Heart right ventricle (tissue), 16 donors: ENCODE measurements at regions not wholly inside any gene's neighbourhood (a gene's known extent, or its start where the extent isn't known, plus 50 kb on each side); places are given as distances from the start of the nearest gene placed in this dataset.

Source experiments
- ATAC-seq, 8 donors: fragments of 200-7000 bp; cut with Tn5 transposase; one replicate each; pipeline ENCODE4 v1.9.1; 2020; ENCODE audit warnings: mild to moderate bottlenecking in 8 of 8, moderate library complexity in 8 of 8, moderate number of reproducible peaks in 1 of 8
- DNase-seq, 2 donors: peaks; one replicate each; pipeline ENCODE4 v3.0.0-alpha.2; 2020
- H3K27ac ChIP-seq, 10 donors: fragments of 200-600 bp; sonication (generic) in 2 of 10; one replicate each; pipeline versions ENCODE4 v1.5.0 to v1.8.0; 2020 to 2022; ENCODE audit warnings: mild to moderate bottlenecking in 3 of 10
- H3K27me3 ChIP-seq, 7 donors: fragments of 200-600 bp; one replicate each; pipeline ENCODE4 v1.8.0; 2021 to 2022; ENCODE audit warnings: mild to moderate bottlenecking in 2 of 7
- H3K36me3 ChIP-seq, 9 donors: fragments of 200-600 bp; sonication (generic) in 1 of 9; one replicate each; pipeline versions ENCODE4 v1.5.0 to v1.8.0; 2020 to 2022; ENCODE audit warnings: mild to moderate bottlenecking in 2 of 9
- H3K4me1 ChIP-seq, 9 donors: fragments of 200-600 bp; sonication (generic) in 1 of 9; one replicate each; pipeline versions ENCODE4 v1.5.0 to v1.8.0; 2020 to 2022; ENCODE audit warnings: mild to moderate bottlenecking in 4 of 9
- H3K4me3 ChIP-seq, 10 donors: fragments of 200-600 bp; sonication (generic) in 2 of 10; one replicate each; pipeline versions ENCODE4 v1.5.0 to v1.8.0; 2020 to 2022; ENCODE audit warnings: mild to moderate bottlenecking in 7 of 10, moderate library complexity in 2 of 10
- H3K9me3 ChIP-seq, 11 donors: fragments of 200-600 bp in 10 of 11; sonication (generic) in 2 of 11; one replicate each; pipeline versions ENCODE4 v1.5.0 to v1.8.0; 2013 to 2022; ENCODE audit warnings: mild to moderate bottlenecking in 2 of 11, control low read depth in 1 of 11, moderate library complexity in 1 of 11
- WGBS, 2 donors: extraction: QIAGEN DNeasy Blood & Tissue Kit; methylation state at CpG; one replicate each; pipeline ENCODE4 v1.1.7; 2013; ENCODE audit warnings: inconsistent platforms in 1 of 2; 5-methylcytosine and 5-hydroxymethylcytosine counted together
- intact Hi-C, 10 donors: fragments of 100-400 bp; cut with DNase I; formaldehyde crosslinking; loops; one replicate each; pipeline versions ENCODE4 v1.11.1 to v1.14.2; 2022
- TF ChIP-seq, protein P1 (sequence below), 9 donors: fragments of 200-600 bp; sonication (generic) in 2 of 9; IDR thresholded peaks; one replicate each; pipeline versions ENCODE4 v1.5.0 to v1.8.0; 2021 to 2022; ENCODE audit warnings: antibody characterized with exemption in 9 of 9, mild to moderate bottlenecking in 5 of 9, moderate library complexity in 1 of 9
- donor health status: Arrhythmogenic right ventricular cardiomyopathy.
- donor health status: ischemic (EF 13 %, LVEDD 7.1; RV severe dilation, severe dysfunction).
- donor health status: healthy with polysubstance abuse.
- donor health status: DM: no; HTN: yes; CAD: no.
- donor health status: DM: no; HTN: no; CAD: no.
- donor health status: ischemic (EF 25% LVEDD 6.9; RV normal size, moderate dysfunction).
- donor health status: ischemic (EF 25% LVEDD 5.7; RV mildly dilated, moderate dysfunction).
- donor health status: healthy.
- donor health status: DM: yes; HTN: yes; CAD: no.
- donor health status: Ischemic cardiomyopathy.
- donor health status: ischemic (EF 35%, LVEDD 5.7; RV mildly dilated, moderate dysfunction).
- donor health status: nonischemic (EF 11% LVEDD 7.7; RV severe dilation, severe dysfunction).
- donor health status: DM: yes; HTN: yes; CAD: no.
- donor health status: PGD.
- donor health status: ischemic (EF 29% LVEDD 5.4; RV normal size, mild dysfunction).
- donor health status: nonischemic (EF 23%, LVEDD 6.1; RV moderate dilation, normal function).

GRCh38 chr16:14368399-14368798 lies 261.7 kb downstream of the PARN start:
- WGBS, 2 donors = 90 to 91% methylated on average over 3 of the region's 3 CpGs
- H3K36me3 ChIP-seq = no peaks in the 10 kb centered on the region
- ATAC-seq (no peak), DNase-seq (no peak)
- TF ChIP-seq, protein P1, sequence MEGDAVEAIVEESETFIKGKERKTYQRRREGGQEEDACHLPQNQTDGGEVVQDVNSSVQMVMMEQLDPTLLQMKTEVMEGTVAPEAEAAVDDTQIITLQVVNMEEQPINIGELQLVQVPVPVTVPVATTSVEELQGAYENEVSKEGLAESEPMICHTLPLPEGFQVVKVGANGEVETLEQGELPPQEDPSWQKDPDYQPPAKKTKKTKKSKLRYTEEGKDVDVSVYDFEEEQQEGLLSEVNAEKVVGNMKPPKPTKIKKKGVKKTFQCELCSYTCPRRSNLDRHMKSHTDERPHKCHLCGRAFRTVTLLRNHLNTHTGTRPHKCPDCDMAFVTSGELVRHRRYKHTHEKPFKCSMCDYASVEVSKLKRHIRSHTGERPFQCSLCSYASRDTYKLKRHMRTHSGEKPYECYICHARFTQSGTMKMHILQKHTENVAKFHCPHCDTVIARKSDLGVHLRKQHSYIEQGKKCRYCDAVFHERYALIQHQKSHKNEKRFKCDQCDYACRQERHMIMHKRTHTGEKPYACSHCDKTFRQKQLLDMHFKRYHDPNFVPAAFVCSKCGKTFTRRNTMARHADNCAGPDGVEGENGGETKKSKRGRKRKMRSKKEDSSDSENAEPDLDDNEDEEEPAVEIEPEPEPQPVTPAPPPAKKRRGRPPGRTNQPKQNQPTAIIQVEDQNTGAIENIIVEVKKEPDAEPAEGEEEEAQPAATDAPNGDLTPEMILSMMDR (IDR thresholded peaks at IDR 0.05) = no peak
- intact Hi-C loops = no loop called here
- H3K4me3 ChIP-seq = no peak overlapping the region
- no peaks in the 10 kb centered on the region for H3K9me3 ChIP-seq
- H3K4me1 ChIP-seq = peaks cover 0 to 6% (median 0%) of the 10 kb centered on the region in 9 donors
- no peak overlapping the region for H3K27ac ChIP-seq
- no peaks in the 10 kb centered on the region for H3K27me3 ChIP-seq

GRCh38 chr16:14366974-14367707 lies 262.9 kb downstream of the PARN start:
- Histone ChIP-seq H3K4me3 (no peak overlapping the region), H3K4me1 (peaks cover 0 to 6% (median 0%) of the 10 kb centered on the region in 9 donors), H3K27ac (no peak overlapping the region), H3K27me3 (no peaks in the 10 kb centered on the region), H3K36me3 (no peaks in the 10 kb centered on the region), H3K9me3 (no peaks in the 10 kb centered on the region)
- WGBS, 2 donors = 74 to 82% methylated on average over 10 of the region's 10 CpGs
- no peak for ATAC-seq
- TF ChIP-seq, protein P1 (IDR thresholded peaks at IDR 0.05) = no peak
- DNase-seq = no peak
- intact Hi-C loops = no loop called here

- H3K9me3 ChIP-seq = no peaks in the 10 kb centered on the region
- H3K27me3 ChIP-seq = no peaks in the 10 kb centered on the region
- DNase-seq (no peak), ATAC-seq (no peak)
- TF ChIP-seq, protein P1 (IDR thresholded peaks at IDR 0.05) = no peak
- H3K36me3 ChIP-seq = no peaks in the 10 kb centered on the region
- no peak overlapping the region for H3K4me3 ChIP-seq
- no peak overlapping the region for H3K27ac ChIP-seq
- peaks cover 0 to 6% (median 0%) of the 10 kb centered on the region in 9 donors for H3K4me1 ChIP-seq
- intact Hi-C loops = no loop called here
- 89 to 93% methylated on average over 7 of the region's 7 CpGs for WGBS, 2 donors
Observed at GRCh38 chr16:14366447-14366846, 263.6 kb downstream of the PARN start.

GRCh38 chr16:14365200-14365851 lies 264.7 kb downstream of the PARN start:
- Histone ChIP-seq H3K4me1 (peaks cover 0 to 6% (median 0%) of the 10 kb centered on the region in 9 donors), H3K36me3 (no peaks in the 10 kb centered on the region), H3K27ac (no peak overlapping the region), H3K9me3 (no peaks in the 10 kb centered on the region), H3K27me3 (no peaks in the 10 kb centered on the region), H3K4me3 (no peak overlapping the region)
- TF ChIP-seq, protein P1 (IDR thresholded peaks at IDR 0.05) = no peak
- ATAC-seq (no peak), DNase-seq (no peak)
- WGBS, 2 donors = 88 to 93% methylated on average over 13 of the region's 13 CpGs
- intact Hi-C loops = no loop called here
